H1 (cell line): ENCODE measurements at regions not wholly inside any gene's neighbourhood (a gene's known extent, or its start where the extent isn't known, plus 50 kb on each side); places are given as distances from the start of the nearest gene placed in this dataset.

Experiments
- CTCF ChIA-PET: fragments of 300-600 bp; sonication (Branson Sonifier 250); formaldehyde crosslinking; loops from one replicate; lab custom pipeline; 2021; ENCODE audit not compliant: partially characterized antibody; lab: Charles Lee
- POLR2A ChIA-PET: fragments of 300-600 bp; sonication (Branson Sonifier 250); formaldehyde crosslinking; loops from one replicate; lab custom pipeline; 2021; ENCODE audit warnings: inconsistent platforms; ENCODE audit not compliant: partially characterized antibody; lab: Charles Lee
- DNase-seq, 2 experiments: peaks; one replicate each; pipeline versions ENCODE4 v3.0.0 to v3.0.0-alpha.2; 2010 to 2022; ENCODE audit warnings: low spot score in 2 of 2, low read depth in 1 of 2, mixed read lengths in 1 of 2
- FAIRE-seq: peaks from 2 replicates; lab custom pipeline; 2011; peaks lifted over from hg19 to GRCh38; lab: Jason Lieb, UNC
- H2AFZ ChIP-seq: 2 replicates; pipeline ENCODE4 v1.8.1; 2012; ENCODE audit warnings: low read length, inconsistent platforms
- H2AK5ac ChIP-seq: 2 replicates; pipeline ENCODE4 v1.6.1; 2013; ENCODE audit warnings: low read depth, low read length
- H2BK120ac ChIP-seq: replicated peaks from 2 replicates; pipeline ENCODE3; 2013; ENCODE audit warnings: low read depth, low read length, inconsistent platforms
- H2BK12ac ChIP-seq: 2 replicates; pipeline ENCODE4 v1.6.1; 2013; ENCODE audit warnings: low read depth, low read length
- H2BK15ac ChIP-seq: 2 replicates; pipeline ENCODE4 v1.6.1; 2013; ENCODE audit warnings: low read length
- H2BK20ac ChIP-seq: 2 replicates; pipeline ENCODE4 v1.6.1; 2013; ENCODE audit warnings: low read length
- H2BK5ac ChIP-seq: 2 replicates; pipeline ENCODE4 v1.6.1; 2013; ENCODE audit warnings: low read depth, low read length
- H3K14ac ChIP-seq: 2 replicates; pipeline ENCODE4 v1.6.1; 2013; ENCODE audit warnings: inconsistent platforms; ENCODE audit not compliant: insufficient read length
- H3K18ac ChIP-seq: 2 replicates; pipeline ENCODE4 v1.6.1; 2013; ENCODE audit warnings: low read length; ENCODE audit errors: extremely low read depth
- H3K23ac ChIP-seq: 2 replicates; pipeline ENCODE4 v1.6.1; 2013; ENCODE audit warnings: inconsistent platforms; ENCODE audit not compliant: insufficient read length
- H3K23me2 ChIP-seq: 2 replicates; pipeline ENCODE4 v1.6.1; 2013; ENCODE audit warnings: low read depth, low read length
- H3K27ac ChIP-seq: 2 replicates; pipeline ENCODE4 v1.6.1; 2011; ENCODE audit warnings: low read depth, low read length, inconsistent platforms
- H3K27me3 ChIP-seq, 4 experiments: replicated peaks in 1 of 4; 1 replicate in 1 of 4; 2 replicates in 3 of 4; pipeline versions ENCODE4 v1.6.1 to v1.8.1; 2011 to 2013; ENCODE audit warnings: low read length in 3 of 4, mild to moderate bottlenecking in 3 of 4, inconsistent platforms in 2 of 4, mixed read lengths in 2 of 4, moderate library complexity in 1 of 4; ENCODE audit not compliant: control insufficient read depth in 3 of 4, insufficient read depth in 3 of 4; ENCODE audit errors: extremely low read depth in 1 of 4
- H3K36me3 ChIP-seq, 4 experiments: 2 replicates each; pipeline versions ENCODE4 v1.6.1 to v1.8.1; 2011 to 2013; ENCODE audit warnings: mild to moderate bottlenecking in 4 of 4, low read length in 3 of 4, moderate library complexity in 2 of 4, control low read depth in 1 of 4, inconsistent platforms in 1 of 4; ENCODE audit not compliant: insufficient read depth in 4 of 4, control insufficient read depth in 2 of 4
- H3K4ac ChIP-seq: replicated peaks from 2 replicates; pipeline ENCODE3; 2013; ENCODE audit warnings: low read length, low read depth, mixed read lengths, inconsistent platforms; ENCODE audit not compliant: insufficient read length
- H3K4me1 ChIP-seq, 4 experiments: replicated peaks in 1 of 4; 1 replicate in 1 of 4; 2 replicates in 3 of 4; pipeline versions ENCODE4 v1.6.1 to v1.8.1; 2011 to 2013; ENCODE audit warnings: low read length in 3 of 4, inconsistent platforms in 2 of 4, mixed read lengths in 1 of 4; ENCODE audit not compliant: insufficient read depth in 4 of 4, control insufficient read depth in 3 of 4
- H3K4me2 ChIP-seq, 2 experiments: 2 replicates each; pipeline versions ENCODE4 v1.6.1 to v1.8.1; 2011 to 2013; ENCODE audit warnings: low read depth in 2 of 2, low read length in 2 of 2, control low read depth in 1 of 2, inconsistent platforms in 1 of 2, mild to moderate bottlenecking in 1 of 2; ENCODE audit not compliant: insufficient read depth in 1 of 2
- H3K4me3 ChIP-seq, 4 experiments: fragments of 200-600, 300-600 bp in 1 of 4; sonication (generic), shearing (Covaris generic), sonication (Bioruptor Twin) in 1 of 4; 2 replicates each; pipeline versions ENCODE4 v1.5.1 to v1.8.1; 2011 to 2016; ENCODE audit warnings: low read length in 4 of 4, low read depth in 3 of 4, control low read depth in 2 of 4, inconsistent platforms in 2 of 4, mild to moderate bottlenecking in 2 of 4, mixed read lengths in 1 of 4, moderate library complexity in 1 of 4; ENCODE audit not compliant: insufficient read depth in 2 of 4; ENCODE audit errors: extremely low read depth in 1 of 4
- H3K56ac ChIP-seq: replicated peaks from 2 replicates; pipeline ENCODE3; 2013; ENCODE audit warnings: low read depth, mild to moderate bottlenecking, mixed read lengths, low read length, inconsistent platforms; ENCODE audit not compliant: insufficient read length
- H3K79me1 ChIP-seq: 2 replicates; pipeline ENCODE4 v1.6.1; 2013; ENCODE audit warnings: low read depth, low read length, control low read depth
- H3K79me2 ChIP-seq, 2 experiments: 2 replicates each; pipeline versions ENCODE4 v1.6.1 to v1.8.1; 2012 to 2013; ENCODE audit warnings: low read length in 2 of 2, mild to moderate bottlenecking in 2 of 2, inconsistent platforms in 1 of 2; ENCODE audit not compliant: insufficient read depth in 2 of 2, control insufficient read depth in 1 of 2
- H3K9ac ChIP-seq, 4 experiments: replicated peaks in 1 of 4; 1 replicate in 1 of 4; 2 replicates in 3 of 4; pipeline versions ENCODE4 v1.6.1 to v1.8.1; 2011 to 2013; ENCODE audit warnings: low read depth in 3 of 4, low read length in 3 of 4, control low read depth in 2 of 4, mild to moderate bottlenecking in 2 of 4, moderate library complexity in 2 of 4, inconsistent platforms in 1 of 4; ENCODE audit errors: extremely low read depth in 1 of 4
- H3K9me3 ChIP-seq, 2 experiments: 2 replicates each; pipeline versions ENCODE4 v1.6.1 to v1.8.1; 2012 to 2013; ENCODE audit warnings: mild to moderate bottlenecking in 2 of 2, moderate library complexity in 2 of 2, control low read depth in 1 of 2, inconsistent platforms in 1 of 2, low read depth in 1 of 2, low read length in 1 of 2, mixed read lengths in 1 of 2; ENCODE audit not compliant: insufficient read depth in 2 of 2
- H4K20me1 ChIP-seq, 2 experiments: replicated peaks in 1 of 2; 2 replicates each; pipeline versions ENCODE3 to v1.8.1; 2011 to 2013; ENCODE audit warnings: inconsistent platforms in 2 of 2, low read length in 2 of 2, mild to moderate bottlenecking in 1 of 2; ENCODE audit not compliant: insufficient read depth in 2 of 2, control insufficient read depth in 1 of 2
- H4K5ac ChIP-seq: 2 replicates; pipeline ENCODE4 v1.6.1; 2013; ENCODE audit warnings: low read length, low read depth, mixed read lengths, inconsistent platforms; ENCODE audit not compliant: insufficient read length
- H4K8ac ChIP-seq: 2 replicates; pipeline ENCODE4 v1.8.0; 2013; ENCODE audit warnings: mild to moderate bottlenecking, moderate library complexity, low read length, inconsistent platforms; ENCODE audit not compliant: insufficient read depth; ENCODE audit errors: extremely low read depth
- H4K91ac ChIP-seq: replicated peaks from 2 replicates; pipeline ENCODE3; 2013; ENCODE audit warnings: low read length, mixed read lengths, inconsistent platforms; ENCODE audit not compliant: insufficient read length
- CHD1 ChIP-seq: IDR thresholded peaks from 2 replicates; pipeline ENCODE4 v1.6.1; 2012; ENCODE audit warnings: low read depth, low read length, improper control_type of control experiment
- CTBP2 ChIP-seq: IDR thresholded peaks from 2 replicates; pipeline ENCODE4 v1.7.0; 2011; ENCODE audit warnings: borderline replicate concordance, mild to moderate bottlenecking, moderate library complexity, mixed read lengths, low read length; ENCODE audit not compliant: insufficient read depth, insufficient read length
- EP300 ChIP-seq, 2 experiments: IDR thresholded peaks; 1 replicate in 1 of 2; 2 replicates in 1 of 2; pipeline ENCODE4 v1.6.1; 2011 to 2012; ENCODE audit warnings: low read depth in 2 of 2, low read length in 2 of 2, mild to moderate bottlenecking in 2 of 2, borderline replicate concordance in 1 of 2, inconsistent platforms in 1 of 2, moderate library complexity in 1 of 2
- FOSL1 ChIP-seq: IDR thresholded peaks from 2 replicates; pipeline ENCODE4 v1.6.1; 2011; ENCODE audit warnings: mild to moderate bottlenecking, low read depth, low read length, moderate library complexity; ENCODE audit not compliant: insufficient read depth
- KDM1A ChIP-seq: fragments of 200-600, 300-600 bp; sonication (generic); IDR thresholded peaks from 2 replicates; pipeline ENCODE4 v1.7.1; 2016; ENCODE audit warnings: mild to moderate bottlenecking, low read length, borderline replicate concordance
- POLR2AphosphoS5 ChIP-seq: IDR thresholded peaks from 2 replicates; pipeline ENCODE4 v1.6.1; 2011; ENCODE audit warnings: low read depth, low read length
- RFX5 ChIP-seq: IDR thresholded peaks from 2 replicates; pipeline ENCODE4 v1.6.1; 2011; ENCODE audit warnings: low read depth, low read length, improper control_type of control experiment, borderline replicate concordance
- SIX5 ChIP-seq: IDR thresholded peaks from 2 replicates; pipeline ENCODE4 v1.6.1; 2011; ENCODE audit warnings: mild to moderate bottlenecking, low read depth, low read length
- SUZ12 ChIP-seq: fragments of 200-600 bp; sonication (generic); IDR thresholded peaks from 2 replicates; pipeline ENCODE4 v1.6.1; 2012; ENCODE audit warnings: mild to moderate bottlenecking, inconsistent platforms, low read length, moderate library complexity, mixed read lengths
- WGBS, 2 experiments: shearing (Covaris generic) in 1 of 2; methylation state at CpG; one replicate each; pipeline versions ENCODE4 v1.1.6 to v1.1.7; 2013 to 2015; ENCODE audit warnings: low lambda C conversion rate in 2 of 2, mixed read lengths in 2 of 2, inconsistent platforms in 1 of 2, low coverage in 1 of 2, missing lambda C conversion rate in 1 of 2; ENCODE audit not compliant: insufficient replicate concordance in 2 of 2, insufficient coverage in 1 of 2, insufficient read length in 1 of 2; ENCODE audit errors: extremely low coverage in 1 of 2, missing lambda C conversion rate in 1 of 2; 5-methylcytosine and 5-hydroxymethylcytosine counted together

GRCh38 chr10:130418731-130419130 lies 282.5 kb downstream of the GLRX3 start:
- FAIRE-seq, result no peak
- no peak overlapping the region for H3K56ac ChIP-seq

More at GRCh38 chr10:130418731-130419130, 282.5 kb downstream of the GLRX3 start:
- H3K4ac ChIP-seq, result no peak overlapping the region
- CTCF ChIA-PET, result interaction anchor here (1.3 kb wide), 1 partner anchor 61 kb away, joined by 3 read pairs; no protein-coding TSS in a partner anchor
- no peak overlapping the region for H4K5ac ChIP-seq
- POLR2A ChIA-PET, result no interaction called here
- no peaks in the 10 kb centered on the region for H3K4me1 ChIP-seq
- no peak overlapping the region for H2AFZ ChIP-seq
- H3K4me3 ChIP-seq, result no peak overlapping the region
- H2BK12ac ChIP-seq, result no peak overlapping the region
- no peaks in the 10 kb centered on the region for H3K27me3 ChIP-seq
- H4K20me1 ChIP-seq, result no peaks in the 10 kb centered on the region
- no peak overlapping the region for H3K14ac ChIP-seq
- no peak overlapping the region for H2BK5ac ChIP-seq
- no peak for DNase-seq
- no peak overlapping the region for H2BK15ac ChIP-seq
- no peak overlapping the region for H3K23ac ChIP-seq
- WGBS, 2 experiments, result 89% methylated on average over 9 of the region's 10 CpGs; no CpG with 5 or more reads in 1 of the 2 experiments
- H3K36me3 ChIP-seq, result no peaks in the 10 kb centered on the region
- no peak overlapping the region for H4K8ac ChIP-seq
- H2AK5ac ChIP-seq, result no peak overlapping the region
- no peak overlapping the region for H2BK20ac ChIP-seq
- H4K91ac ChIP-seq, result no peak overlapping the region
- H3K27ac ChIP-seq, result no peak overlapping the region
- no peak overlapping the region for H2BK120ac ChIP-seq
- TF ChIP-seq EP300 (IDR thresholded peaks at IDR 0.05; ENCODE audit: borderline replicate concordance in 1 of 2, low read depth in 2 of 2, low read length in 2 of 2) (no peak), CTBP2 (no peak), RFX5 (no peak), SIX5 (no peak), FOSL1 (no peak), KDM1A (no peak), CHD1 (no peak), POLR2AphosphoS5 (no peak), SUZ12 (no peak)
- no peak overlapping the region for H3K9ac ChIP-seq
- H3K79me1 ChIP-seq, result no peaks in the 10 kb centered on the region
- no peaks in the 10 kb centered on the region; a peak in 1 of 4 replicates for H3K9me3 ChIP-seq
- no peak overlapping the region for H3K18ac ChIP-seq
- H3K23me2 ChIP-seq, result no peaks in the 10 kb centered on the region
- H3K4me2 ChIP-seq, result no peak overlapping the region
- H3K79me2 ChIP-seq, result no peaks in the 10 kb centered on the region
